Osteoblast (primary cell): ENCODE measurements at regions not wholly inside any gene's neighbourhood (a gene's known extent, or its start where the extent isn't known, plus 50 kb on each side); places are given as distances from the start of the nearest gene placed in this dataset.

Experiments
- DNase-seq: peaks from one replicate; pipeline ENCODE4 v3.0.0; 2011; ENCODE audit warnings: low spot score, mixed read lengths; ENCODE audit not compliant: insufficient read length; ENCODE audit errors: missing footprints
- H2AFZ ChIP-seq: 2 replicates; pipeline ENCODE4 v1.6.0; 2011; ENCODE audit warnings: mild to moderate bottlenecking, low read length
- H3K27ac ChIP-seq: 2 replicates; pipeline ENCODE4 v1.5.1; 2011; ENCODE audit warnings: mild to moderate bottlenecking, low read depth, low read length, moderate library complexity
- H3K27me3 ChIP-seq: 2 replicates; pipeline ENCODE4 v1.6.0; 2012; ENCODE audit warnings: mild to moderate bottlenecking, control low read depth, inconsistent platforms, low read length, moderate library complexity; ENCODE audit not compliant: insufficient read depth
- H3K36me3 ChIP-seq: 2 replicates; pipeline ENCODE4 v1.5.1; 2011; ENCODE audit warnings: mild to moderate bottlenecking, low read length, control low read depth, moderate library complexity; ENCODE audit not compliant: insufficient read depth
- H3K4me1 ChIP-seq: 2 replicates; pipeline ENCODE4 v1.5.1; 2011; ENCODE audit warnings: mild to moderate bottlenecking, low read length, control low read depth, moderate library complexity; ENCODE audit not compliant: insufficient read depth
- H3K4me2 ChIP-seq: 2 replicates; pipeline ENCODE4 v1.6.0; 2011; ENCODE audit warnings: mild to moderate bottlenecking, low read length; ENCODE audit not compliant: insufficient read depth
- H3K4me3 ChIP-seq: fragments of 200-600 bp; sonication (generic); 3 replicates; pipeline ENCODE4 v1.5.1; 2012; ENCODE audit warnings: mild to moderate bottlenecking, low read length, inconsistent platforms; ENCODE audit not compliant: insufficient read depth
- H3K79me2 ChIP-seq: 2 replicates; pipeline ENCODE4 v1.6.0; 2012; ENCODE audit warnings: mild to moderate bottlenecking, low read length, control low read depth, inconsistent platforms; ENCODE audit not compliant: insufficient read depth
- H3K9me3 ChIP-seq: 2 replicates; pipeline ENCODE4 v1.5.1; 2011; ENCODE audit warnings: low read depth, low read length, control low read depth
- H4K20me1 ChIP-seq: 2 replicates; pipeline ENCODE4 v1.6.0; 2012; ENCODE audit warnings: mild to moderate bottlenecking, low read length, control low read depth; ENCODE audit not compliant: insufficient read depth
- TF ChIP-seq, protein P1 (sequence below): IDR thresholded peaks from 2 replicates; pipeline ENCODE4 v1.5.1; 2011; ENCODE audit warnings: mild to moderate bottlenecking, low read depth, low read length, moderate library complexity; ENCODE audit errors: extremely low read depth

DNA sequence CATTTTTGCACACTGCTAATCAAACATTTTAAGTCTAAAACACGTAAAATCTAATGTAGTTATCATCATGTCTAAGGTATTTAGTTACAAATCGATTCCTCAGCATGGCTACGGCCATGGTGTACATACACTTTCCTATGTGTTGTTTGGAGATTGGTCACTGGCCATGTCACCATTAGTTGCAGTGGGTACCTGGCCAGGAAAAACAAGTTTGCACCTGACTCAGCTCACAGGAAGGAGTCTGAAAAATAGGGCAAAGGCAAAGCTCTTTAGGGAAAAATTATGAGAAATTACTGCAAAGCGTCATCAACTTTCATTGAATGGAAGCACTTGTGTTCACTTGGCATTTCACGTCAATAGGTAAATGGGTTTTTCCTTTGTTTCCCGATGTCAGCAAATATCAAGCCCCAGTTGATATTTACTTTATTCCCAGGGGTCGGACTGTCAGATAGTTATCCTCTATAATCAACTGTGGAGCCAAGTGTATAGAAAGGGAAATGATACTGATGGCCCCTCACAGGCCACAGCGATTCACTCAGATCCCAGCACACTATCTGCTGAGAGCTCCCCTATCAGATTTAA lies 626.0 kb upstream of the ADAMTS16 start:
- DNase-seq: no peak
- Histone ChIP-seq H3K4me3 (no peak overlapping the region), H3K4me1 (no peaks in the 10 kb centered on the region), H3K36me3 (no peaks in the 10 kb centered on the region), H3K4me2 (no peak overlapping the region), H2AFZ (no peak overlapping the region), H3K27me3 (no peaks in the 10 kb centered on the region), H3K79me2 (no peaks in the 10 kb centered on the region), H3K27ac (no peak overlapping the region), H3K9me3 (peaks cover 2% of the 10 kb centered on the region), H4K20me1 (no peaks in the 10 kb centered on the region)
- TF ChIP-seq, protein P1, sequence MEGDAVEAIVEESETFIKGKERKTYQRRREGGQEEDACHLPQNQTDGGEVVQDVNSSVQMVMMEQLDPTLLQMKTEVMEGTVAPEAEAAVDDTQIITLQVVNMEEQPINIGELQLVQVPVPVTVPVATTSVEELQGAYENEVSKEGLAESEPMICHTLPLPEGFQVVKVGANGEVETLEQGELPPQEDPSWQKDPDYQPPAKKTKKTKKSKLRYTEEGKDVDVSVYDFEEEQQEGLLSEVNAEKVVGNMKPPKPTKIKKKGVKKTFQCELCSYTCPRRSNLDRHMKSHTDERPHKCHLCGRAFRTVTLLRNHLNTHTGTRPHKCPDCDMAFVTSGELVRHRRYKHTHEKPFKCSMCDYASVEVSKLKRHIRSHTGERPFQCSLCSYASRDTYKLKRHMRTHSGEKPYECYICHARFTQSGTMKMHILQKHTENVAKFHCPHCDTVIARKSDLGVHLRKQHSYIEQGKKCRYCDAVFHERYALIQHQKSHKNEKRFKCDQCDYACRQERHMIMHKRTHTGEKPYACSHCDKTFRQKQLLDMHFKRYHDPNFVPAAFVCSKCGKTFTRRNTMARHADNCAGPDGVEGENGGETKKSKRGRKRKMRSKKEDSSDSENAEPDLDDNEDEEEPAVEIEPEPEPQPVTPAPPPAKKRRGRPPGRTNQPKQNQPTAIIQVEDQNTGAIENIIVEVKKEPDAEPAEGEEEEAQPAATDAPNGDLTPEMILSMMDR: no peak

DNA sequence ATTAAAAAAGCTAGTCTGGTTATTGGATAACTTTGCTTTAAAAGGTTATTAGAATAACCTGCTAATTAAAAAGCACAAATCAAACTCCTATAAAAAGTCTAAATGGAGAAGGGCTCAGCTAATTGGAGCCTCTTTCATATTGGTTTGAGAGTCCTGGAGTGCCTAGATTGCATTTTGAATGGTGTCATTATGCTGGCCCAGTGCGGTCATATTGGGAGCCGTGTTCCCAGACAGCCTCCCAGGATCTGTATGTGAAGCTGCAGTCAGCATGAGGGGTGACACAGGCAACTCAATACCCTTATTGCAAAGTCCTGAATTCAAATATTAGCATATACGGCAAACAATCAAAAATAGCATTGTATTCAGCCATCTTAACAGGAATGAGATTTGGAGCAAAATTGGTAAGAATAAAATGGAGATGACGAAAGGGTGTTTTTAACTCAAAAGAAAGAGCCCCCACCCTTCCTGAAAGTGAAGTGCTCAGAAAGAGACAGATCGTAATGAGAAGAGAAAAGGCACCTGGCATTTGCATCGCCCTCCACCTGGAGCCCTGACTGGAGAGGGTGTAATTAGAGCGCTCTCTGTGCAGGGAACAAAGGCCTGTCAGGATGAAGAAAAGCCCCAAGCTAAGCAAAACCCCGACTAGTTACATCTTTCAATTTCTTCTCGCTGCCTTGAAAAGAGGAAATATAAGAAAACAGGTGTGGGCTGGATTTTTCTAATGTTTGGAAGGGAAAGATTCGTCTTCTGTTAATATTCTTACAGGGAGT lies 621.0 kb upstream of the ADAMTS16 start:
- H3K4me1 ChIP-seq: no peaks in the 10 kb centered on the region
- H3K79me2 ChIP-seq: no peaks in the 10 kb centered on the region
- no peaks in the 10 kb centered on the region for H3K27me3 ChIP-seq
- H3K4me2 ChIP-seq: no peak overlapping the region
- no peak for DNase-seq
- H3K9me3 ChIP-seq: peaks cover 2% of the 10 kb centered on the region
- no peak overlapping the region for H3K27ac ChIP-seq
- no peak overlapping the region for H2AFZ ChIP-seq
- H3K36me3 ChIP-seq: no peaks in the 10 kb centered on the region
- no peaks in the 10 kb centered on the region for H4K20me1 ChIP-seq
- TF ChIP-seq, protein P1: no peak
- no peak overlapping the region for H3K4me3 ChIP-seq

DNA sequence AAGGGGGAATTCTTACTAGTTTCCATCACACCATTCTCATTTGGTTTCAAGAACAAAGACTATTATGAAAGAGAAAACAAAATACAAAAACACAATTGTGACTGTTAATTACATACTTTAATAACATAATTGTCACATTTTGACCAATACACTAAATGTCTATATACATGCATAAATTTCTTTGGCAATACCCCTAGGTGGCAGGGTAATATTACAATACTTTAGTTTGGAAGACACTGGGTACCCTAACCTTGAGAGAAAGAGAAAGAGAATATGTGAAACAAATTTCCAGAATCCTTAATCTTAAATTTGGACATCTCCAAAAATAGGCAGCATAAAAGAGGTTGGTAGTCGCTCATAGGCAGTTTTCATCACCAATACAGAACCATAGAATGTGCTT lies 619.6 kb upstream of the ADAMTS16 start:
- H2AFZ ChIP-seq: no peak overlapping the region
- H4K20me1 ChIP-seq: no peaks in the 10 kb centered on the region
- no peak overlapping the region for H3K4me2 ChIP-seq
- H3K79me2 ChIP-seq: no peaks in the 10 kb centered on the region
- no peak for DNase-seq
- H3K4me3 ChIP-seq: no peak overlapping the region
- no peak overlapping the region for H3K27ac ChIP-seq
- TF ChIP-seq, protein P1: no peak
- no peaks in the 10 kb centered on the region for H3K4me1 ChIP-seq
- H3K9me3 ChIP-seq: peaks cover 2% of the 10 kb centered on the region
- no peaks in the 10 kb centered on the region for H3K27me3 ChIP-seq
- no peaks in the 10 kb centered on the region for H3K36me3 ChIP-seq

DNA sequence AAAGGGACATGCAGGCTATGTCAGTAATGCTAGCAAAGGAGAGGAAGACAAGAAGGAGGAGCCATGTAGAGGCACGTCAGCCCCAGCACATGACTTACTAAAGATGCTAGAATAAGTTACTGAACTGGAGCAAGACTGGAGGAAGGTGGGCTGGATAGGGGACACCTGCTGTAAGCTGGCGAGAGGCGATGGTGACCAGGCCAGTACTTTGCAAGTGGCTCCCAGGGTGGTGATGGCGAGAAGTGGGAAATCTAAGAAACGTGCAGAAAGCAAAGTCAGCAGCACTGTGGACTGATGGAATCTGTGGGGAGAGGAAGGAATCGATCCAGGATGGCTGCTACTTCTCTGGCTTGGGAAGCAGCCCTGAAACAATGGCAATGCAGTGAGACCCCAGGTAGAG lies 617.1 kb upstream of the ADAMTS16 start:
- Histone ChIP-seq H4K20me1 (no peaks in the 10 kb centered on the region), H3K79me2 (no peaks in the 10 kb centered on the region), H3K4me3 (no peak overlapping the region), H3K27ac (no peak overlapping the region), H3K4me2 (no peak overlapping the region), H3K4me1 (no peaks in the 10 kb centered on the region), H3K9me3 (peaks cover 2% of the 10 kb centered on the region), H3K36me3 (no peaks in the 10 kb centered on the region), H3K27me3 (no peaks in the 10 kb centered on the region), H2AFZ (no peak overlapping the region)
- peak; percentile 3 for DNase-seq
- TF ChIP-seq, protein P1: no peak
